MCF 10A (cell line): ENCODE measurements at regions not wholly inside any gene's neighbourhood (a gene's known extent, or its start where the extent isn't known, plus 50 kb on each side); places are given as distances from the start of the nearest gene placed in this dataset.
"Not testable (repeated sequence)": the region's sequence is repeated elsewhere in the genome, so short reads cannot be mapped to it uniquely, and the experiment has no call there.

Source experiments
- BruUV-seq: library from RNA; stranded (reverse); fragments of 400-500 nt; replicated peaks from 2 replicates; lab custom pipeline; 2021; lab: Mats Ljungman, UMichigan
- CTCF ChIA-PET: fragments of 300-600 bp; sonication (Branson Sonifier 250); formaldehyde crosslinking; extraction: SDS; loops from one replicate; lab custom pipeline; 2021; ENCODE audit warnings: antibody characterized with exemption, inconsistent platforms; lab: Yijun Ruan, JAX
- POLR2A ChIA-PET: fragments of 300-600, 350-650 bp; sonication (Branson Sonifier 250); formaldehyde crosslinking; extraction: SDS; loops from one replicate; lab custom pipeline; 2020; ENCODE audit warnings: antibody characterized with exemption, inconsistent platforms; lab: Yijun Ruan, JAX
- DNase-seq: peaks from one replicate; pipeline ENCODE4 v3.0.0-alpha.2; 2018; ENCODE audit not compliant: unreplicated experiment
- H3K27ac Mint-ChIP-seq: one replicate; pipeline ENCODE4 v1.8.0; 2022; ENCODE audit warnings: mild to moderate bottlenecking, low read depth, mixed read lengths; ENCODE audit not compliant: unreplicated experiment
- H3K27me3 Mint-ChIP-seq: one replicate; pipeline ENCODE4 v1.8.0; 2022; ENCODE audit warnings: mixed read lengths; ENCODE audit not compliant: insufficient read depth, unreplicated experiment
- H3K36me3 Mint-ChIP-seq: one replicate; pipeline ENCODE4 v1.8.0; 2022; ENCODE audit warnings: mild to moderate bottlenecking, moderate library complexity, mixed read lengths; ENCODE audit not compliant: insufficient read depth, unreplicated experiment
- H3K4me1 Mint-ChIP-seq: one replicate; pipeline ENCODE4 v1.8.0; 2022; ENCODE audit warnings: mixed read lengths; ENCODE audit not compliant: insufficient read depth, unreplicated experiment
- H3K4me3 Mint-ChIP-seq: one replicate; pipeline ENCODE4 v1.8.0; 2022; ENCODE audit warnings: mild to moderate bottlenecking, moderate library complexity, mixed read lengths; ENCODE audit not compliant: unreplicated experiment
- H3K9me3 Mint-ChIP-seq: one replicate; pipeline ENCODE4 v1.8.0; 2022; ENCODE audit warnings: mixed read lengths; ENCODE audit not compliant: unreplicated experiment
- CTCF ChIP-seq: fragments of 200-600 bp; IDR thresholded peaks from one replicate; pipeline ENCODE4 v1.8.0; 2022; ENCODE audit warnings: antibody characterized with exemption, mild to moderate bottlenecking; ENCODE audit not compliant: unreplicated experiment
- intact Hi-C: fragments of 100-400 bp; cut with micrococcal nuclease; formaldehyde crosslinking; loops from 2 replicates; pipeline ENCODE4 v1.14.1; 2022

- intact Hi-C loops = no loop called here
- Mint-ChIP-seq H3K36me3 (no peaks in the 10 kb centered on the region), H3K9me3 (no peaks in the 10 kb centered on the region), H3K4me1 (no peaks in the 10 kb centered on the region), H3K27me3 (no peaks in the 10 kb centered on the region), H3K4me3 (no peak overlapping the region), H3K27ac (no peak overlapping the region)
- CTCF ChIA-PET = interaction anchor here (0.7 to 1.6 kb wide), 3 partner anchors 10 to 70 kb away, joined by 3 to 7 read pairs (median 3); no protein-coding TSS in a partner anchor
- no peak for TF ChIP-seq CTCF
- BruUV-seq = no TSS peak
- DNase-seq = no peak
- POLR2A ChIA-PET = no interaction called here
Observed at GRCh38 chr1:121448851-121449250, 264.1 kb downstream of the SRGAP2C start.

GRCh38 chr1:121452484-121452883 lies 267.7 kb downstream of the SRGAP2C start:
- CTCF ChIA-PET = no interaction called here

GRCh38 chr1:121458291-121459048 lies 273.7 kb downstream of the SRGAP2C start:
- Mint-ChIP-seq H3K27ac (no peak overlapping the region), H3K9me3 (no peaks in the 10 kb centered on the region), H3K4me1 (no peaks in the 10 kb centered on the region), H3K27me3 (no peaks in the 10 kb centered on the region), H3K36me3 (no peaks in the 10 kb centered on the region), H3K4me3 (no peak overlapping the region)
- intact Hi-C loops = no loop called here
- BruUV-seq = no TSS peak
- no peak for DNase-seq
- TF ChIP-seq CTCF = no peak
- POLR2A ChIA-PET = no interaction called here
- CTCF ChIA-PET = interaction anchor here (0.8 kb wide), 1 partner anchor 10 kb away, joined by 3 read pairs; no protein-coding TSS in a partner anchor

More at GRCh38 chr1:121452484-121452883, 267.7 kb downstream of the SRGAP2C start:
- TF ChIP-seq CTCF = no peak
- H3K4me1 Mint-ChIP-seq = no peaks in the 10 kb centered on the region
- POLR2A ChIA-PET = no interaction called here
- H3K27me3 Mint-ChIP-seq = no peaks in the 10 kb centered on the region
- H3K4me3 Mint-ChIP-seq = no peak overlapping the region
- BruUV-seq = no TSS peak
- DNase-seq = no peak
- no peak overlapping the region for H3K27ac Mint-ChIP-seq
- no peaks in the 10 kb centered on the region for H3K9me3 Mint-ChIP-seq
- H3K36me3 Mint-ChIP-seq = no peaks in the 10 kb centered on the region
- intact Hi-C loops = no loop called here

- DNase-seq = no peak
- no peaks in the 10 kb centered on the region for H3K9me3 Mint-ChIP-seq
- H3K27me3 Mint-ChIP-seq = no peaks in the 10 kb centered on the region
- H3K4me3 Mint-ChIP-seq = no peak overlapping the region
- CTCF ChIA-PET = interaction anchor here (0.8 kb wide), 1 partner anchor 10 kb away, joined by 3 read pairs; no protein-coding TSS in a partner anchor
- intact Hi-C loops = no loop called here
- no peak overlapping the region for H3K27ac Mint-ChIP-seq
- POLR2A ChIA-PET = no interaction called here
- H3K4me1 Mint-ChIP-seq = no peaks in the 10 kb centered on the region
- no peaks in the 10 kb centered on the region for H3K36me3 Mint-ChIP-seq
- no peak for TF ChIP-seq CTCF
- BruUV-seq = no TSS peak
Observed at GRCh38 chr1:121459235-121459634, 274.5 kb downstream of the SRGAP2C start.

GRCh38 chr1:121469395-121469794 lies 284.6 kb downstream of the SRGAP2C start:
- H3K4me1 Mint-ChIP-seq, BruUV-seq, H3K9me3 Mint-ChIP-seq, intact Hi-C loops, POLR2A ChIA-PET, DNase-seq, H3K27ac Mint-ChIP-seq, H3K27me3 Mint-ChIP-seq, H3K4me3 Mint-ChIP-seq, H3K36me3 Mint-ChIP-seq: not testable (repeated sequence)
- CTCF ChIA-PET = interaction anchor here (0.7 kb wide), 1 partner anchor 28 kb away, joined by 3 read pairs; no protein-coding TSS in a partner anchor

- H3K27ac Mint-ChIP-seq, POLR2A ChIA-PET, H3K4me3 Mint-ChIP-seq, H3K27me3 Mint-ChIP-seq, BruUV-seq, CTCF ChIA-PET, H3K36me3 Mint-ChIP-seq, DNase-seq, intact Hi-C loops, H3K4me1 Mint-ChIP-seq, H3K9me3 Mint-ChIP-seq: not testable (repeated sequence)
Observed at GRCh38 chr1:121470401-121470800, 285.6 kb downstream of the SRGAP2C start.
